NCI-H1417 (cell line): ENCODE measurements at regions not wholly inside any gene's neighbourhood (a gene's known extent, or its start where the extent isn't known, plus 50 kb on each side); places are given as distances from the start of the nearest gene placed in this dataset.
"Not testable (repeated sequence)": the region's sequence is repeated elsewhere in the genome, so short reads cannot be mapped to it uniquely, and the experiment has no call there.

Experiments used
- DNase-seq, 3 experiments: peaks; one replicate each; lab custom pipeline; 2025; lab: John Stamatoyannopoulos, UW

GRCh38 chr2:149871091-149871885, 283.7 kb upstream of the MMADHC start:
- no peak for DNase-seq

GRCh38 chr2:149863227-149863626, 275.7 kb upstream of the MMADHC start:
- DNase-seq: no peak

GRCh38 chr2:149861034-149861433, 273.5 kb upstream of the MMADHC start:
- DNase-seq: no peak

- no peak for DNase-seq
Measured at GRCh38 chr2:149860276-149860921, 272.8 kb upstream of the MMADHC start.

- DNase-seq: no peak
Measured at GRCh38 chr2:149858901-149859634, 271.5 kb upstream of the MMADHC start.

GRCh38 chr2:149858216-149858615, 270.6 kb upstream of the MMADHC start:
- DNase-seq: no peak

- no peak for DNase-seq
Measured at GRCh38 chr2:149857344-149857743, 269.8 kb upstream of the MMADHC start.

- DNase-seq: not testable (repeated sequence)
Measured at GRCh38 chr2:149855859-149856258, 268.3 kb upstream of the MMADHC start.

GRCh38 chr2:149849591-149849990, 262.0 kb upstream of the MMADHC start:
- no peak for DNase-seq

- DNase-seq: no peak
Measured at GRCh38 chr2:149849136-149849535, 261.6 kb upstream of the MMADHC start.

GRCh38 chr2:149841396-149841795, 253.8 kb upstream of the MMADHC start:
- DNase-seq: no peak

GRCh38 chr2:149832324-149832723, 244.7 kb upstream of the MMADHC start:
- DNase-seq: no peak

GRCh38 chr2:149828520-149829210, 241.1 kb upstream of the MMADHC start:
- no peak for DNase-seq

- no peak for DNase-seq
Measured at GRCh38 chr2:149827585-149828126, 240.1 kb upstream of the MMADHC start.

GRCh38 chr2:149826471-149827125, 239.0 kb upstream of the MMADHC start:
- DNase-seq: no peak

GRCh38 chr2:149825473-149825872, 237.9 kb upstream of the MMADHC start:
- no peak for DNase-seq

- DNase-seq: no peak
Measured at GRCh38 chr2:149824136-149824535, 236.6 kb upstream of the MMADHC start.

GRCh38 chr2:149819356-149819957, 231.9 kb upstream of the MMADHC start:
- peak in 1 of 3 experiments; percentile 20 for DNase-seq

- no peak for DNase-seq
Measured at GRCh38 chr2:149816756-149817551, 229.4 kb upstream of the MMADHC start.

GRCh38 chr2:149815941-149816340, 228.4 kb upstream of the MMADHC start:
- no peak for DNase-seq
